GM13976 (cell line): ENCODE measurements at regions not wholly inside any gene's neighbourhood (a gene's known extent, or its start where the extent isn't known, plus 50 kb on each side); places are given as distances from the start of the nearest gene placed in this dataset.

Source experiments
- DNase-seq: peaks from one replicate; pipeline ENCODE4 v3.0.0; 2012; ENCODE audit warnings: low spot score
- in situ Hi-C: fragments of 300-500 bp; cut with MboI; formaldehyde crosslinking; loops from one replicate; pipeline ENCODE4 v1.12.0; 2022; ENCODE audit warnings: low sequenced_read_pairs, mixed read lengths, inconsistent platforms; ENCODE audit not compliant: unreplicated experiment
- TF ChIP-seq, protein P1 (sequence below): IDR thresholded peaks from 2 replicates; pipeline ENCODE4 v1.5.1; 2012; ENCODE audit warnings: borderline replicate concordance, mild to moderate bottlenecking; ENCODE audit not compliant: insufficient read depth; ENCODE audit errors: extremely low read depth, missing control alignments, control extremely low read depth

DNA sequence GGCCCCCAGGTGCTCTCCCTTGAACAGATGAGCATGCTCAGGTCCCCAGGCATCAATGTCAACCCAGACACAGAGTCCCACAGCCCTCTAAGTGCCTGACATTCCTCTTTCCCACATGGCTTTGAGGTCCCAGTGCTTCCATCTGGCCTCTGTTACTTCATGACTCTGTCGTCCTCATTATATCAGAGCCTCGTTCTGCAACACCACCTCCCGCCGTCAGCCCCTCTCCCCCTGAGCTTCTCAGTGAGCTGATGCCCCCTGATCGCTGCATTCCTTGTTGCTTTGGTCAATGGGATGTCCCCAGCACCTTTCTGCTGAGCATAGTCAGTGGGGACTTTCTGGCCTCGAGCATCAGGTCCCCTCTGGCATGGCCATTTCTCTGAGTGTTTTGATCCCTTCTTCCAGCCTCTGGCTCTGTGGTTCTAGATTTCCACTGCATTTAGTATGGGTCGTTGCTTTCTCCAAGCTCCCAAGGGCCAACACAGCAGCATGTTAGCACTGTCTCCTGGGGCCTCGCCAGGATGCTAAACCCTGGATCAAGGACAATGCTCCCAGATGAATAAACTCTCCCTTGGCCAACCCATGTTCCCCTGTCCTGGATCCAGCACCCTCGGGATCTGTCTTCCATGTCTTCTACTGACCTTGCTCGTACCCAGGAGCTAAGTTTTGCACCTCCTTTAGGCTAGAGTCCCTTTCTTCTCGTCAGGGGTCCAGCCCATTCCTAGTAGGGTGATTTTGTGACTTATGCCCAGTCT lies 143.2 kb upstream of the TWIST2 start:
- TF ChIP-seq, protein P1, sequence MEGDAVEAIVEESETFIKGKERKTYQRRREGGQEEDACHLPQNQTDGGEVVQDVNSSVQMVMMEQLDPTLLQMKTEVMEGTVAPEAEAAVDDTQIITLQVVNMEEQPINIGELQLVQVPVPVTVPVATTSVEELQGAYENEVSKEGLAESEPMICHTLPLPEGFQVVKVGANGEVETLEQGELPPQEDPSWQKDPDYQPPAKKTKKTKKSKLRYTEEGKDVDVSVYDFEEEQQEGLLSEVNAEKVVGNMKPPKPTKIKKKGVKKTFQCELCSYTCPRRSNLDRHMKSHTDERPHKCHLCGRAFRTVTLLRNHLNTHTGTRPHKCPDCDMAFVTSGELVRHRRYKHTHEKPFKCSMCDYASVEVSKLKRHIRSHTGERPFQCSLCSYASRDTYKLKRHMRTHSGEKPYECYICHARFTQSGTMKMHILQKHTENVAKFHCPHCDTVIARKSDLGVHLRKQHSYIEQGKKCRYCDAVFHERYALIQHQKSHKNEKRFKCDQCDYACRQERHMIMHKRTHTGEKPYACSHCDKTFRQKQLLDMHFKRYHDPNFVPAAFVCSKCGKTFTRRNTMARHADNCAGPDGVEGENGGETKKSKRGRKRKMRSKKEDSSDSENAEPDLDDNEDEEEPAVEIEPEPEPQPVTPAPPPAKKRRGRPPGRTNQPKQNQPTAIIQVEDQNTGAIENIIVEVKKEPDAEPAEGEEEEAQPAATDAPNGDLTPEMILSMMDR: no peak
- in situ Hi-C loops: no loop called here
- DNase-seq: no peak

DNA sequence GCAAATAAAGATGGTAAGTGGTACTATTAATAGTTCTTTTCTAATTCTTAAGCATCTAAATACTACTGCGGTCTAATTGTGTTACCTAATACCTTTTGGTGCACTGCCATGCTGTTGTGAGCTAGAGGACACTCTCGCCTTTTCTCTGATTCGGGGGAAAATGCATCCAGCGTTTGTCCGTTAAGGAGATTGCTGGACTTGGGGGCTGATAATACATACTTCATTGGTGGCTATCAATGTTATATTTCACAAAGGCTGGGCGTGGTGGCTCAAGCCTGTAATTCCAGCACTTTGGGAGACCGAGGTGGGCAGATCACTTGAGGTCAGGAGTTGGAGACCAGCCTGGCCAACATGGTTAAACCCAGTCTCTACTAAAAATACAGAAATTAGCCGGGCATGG lies 141.7 kb upstream of the TWIST2 start:
- in situ Hi-C loops: no loop called here
- TF ChIP-seq, protein P1: no peak
- DNase-seq: no peak

- in situ Hi-C loops: no loop called here
- TF ChIP-seq, protein P1: no peak
- no peak for DNase-seq
Measured at GRCh38 chr2:238706673-238707072, 141.2 kb upstream of the TWIST2 start.

DNA sequence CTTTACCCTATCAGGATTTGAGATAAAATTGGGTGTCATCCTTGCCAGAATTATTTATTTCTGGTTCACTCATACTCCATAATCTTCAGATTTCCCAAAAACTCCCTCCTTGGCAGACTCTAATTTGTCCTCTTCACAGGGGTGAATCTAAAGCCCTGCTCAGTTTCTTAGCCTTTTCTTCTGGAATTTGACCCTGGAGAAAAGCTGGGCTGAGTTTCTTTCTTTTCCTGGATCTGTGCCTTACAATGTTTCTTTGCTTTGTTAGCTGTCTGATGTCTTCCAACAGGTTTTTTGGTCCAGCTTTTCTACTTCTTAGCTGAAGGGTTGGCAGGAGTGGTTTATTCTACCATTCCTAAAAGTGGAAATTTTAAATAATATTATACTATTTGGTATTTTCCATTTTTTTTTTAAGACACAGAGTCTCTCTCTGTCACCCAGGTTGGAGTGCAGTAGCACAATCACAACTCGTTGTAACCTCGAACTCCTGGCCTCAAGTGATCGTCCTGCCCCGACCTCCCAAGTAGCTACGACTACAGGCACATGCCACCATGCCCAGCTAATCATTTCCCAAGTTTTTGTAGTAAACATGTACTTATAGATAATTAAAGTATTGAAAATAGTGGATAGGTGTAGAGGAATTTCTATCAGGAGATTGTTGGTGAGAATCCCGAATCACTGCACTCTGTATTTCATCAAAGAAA lies 138.4 kb upstream of the TWIST2 start:
- DNase-seq: no peak
- in situ Hi-C loops: no loop called here
- TF ChIP-seq, protein P1: no peak

DNA sequence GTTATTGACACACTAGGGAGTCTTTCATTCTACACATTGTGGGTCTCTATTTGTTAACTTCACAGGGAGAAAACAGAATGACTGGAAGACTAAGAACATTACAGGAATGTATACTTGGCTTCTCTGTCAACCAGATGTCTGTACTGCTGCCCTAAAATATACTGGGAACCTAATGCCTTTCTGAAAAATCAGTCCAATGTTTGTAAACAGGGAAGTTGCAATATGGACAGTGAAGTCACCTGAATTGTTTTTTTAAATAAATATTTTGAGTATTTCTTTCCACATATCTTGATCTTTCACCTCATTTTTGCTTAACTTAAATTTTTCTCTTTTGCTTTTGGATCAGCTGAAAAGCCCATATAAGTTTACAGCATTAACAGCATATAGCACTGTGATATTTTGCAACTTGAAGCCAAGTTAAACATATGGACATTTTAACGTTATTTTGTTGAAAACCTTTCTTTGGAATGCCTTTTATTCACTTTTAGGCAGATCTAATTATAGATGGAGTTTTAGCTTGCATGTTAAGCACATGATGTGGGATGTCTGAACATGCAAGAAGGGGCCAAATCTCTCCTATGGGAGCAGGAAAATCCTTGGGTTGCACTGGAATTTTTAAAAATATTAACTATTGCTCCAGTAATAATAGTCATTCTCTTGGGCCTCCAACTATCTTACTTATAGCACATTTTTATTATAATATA lies 137.7 kb upstream of the TWIST2 start:
- in situ Hi-C loops: no loop called here

DNA sequence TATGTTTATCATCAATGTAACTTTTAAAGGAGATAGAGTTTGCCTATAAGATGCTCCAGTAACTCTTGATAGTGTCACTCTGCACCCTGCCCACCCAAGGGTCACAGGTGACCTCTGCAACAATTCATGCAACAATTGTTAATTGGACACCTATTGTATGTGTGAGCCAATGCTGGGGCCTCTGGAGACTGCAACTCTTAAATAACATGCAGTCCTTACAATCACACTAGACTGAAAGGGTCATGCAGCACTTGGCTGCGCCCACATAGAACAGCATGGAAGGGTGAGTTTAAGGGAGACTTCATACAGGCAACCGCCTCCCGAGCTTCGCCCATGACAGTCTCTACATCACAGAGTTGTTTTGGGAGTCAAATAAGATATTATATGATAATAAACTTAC lies 137.1 kb upstream of the TWIST2 start:
- TF ChIP-seq, protein P1: no peak

More for the DNA sequence above, 137.7 kb upstream of the TWIST2 start:
- no peak for DNase-seq
- TF ChIP-seq, protein P1: no peak

More for the DNA sequence above, 137.1 kb upstream of the TWIST2 start:
- DNase-seq: no peak
- in situ Hi-C loops: no loop called here
